ENCODE measurements at regions not wholly inside any gene's neighbourhood (a gene's known extent, or its start where the extent isn't known, plus 50 kb on each side); places are given as distances from the start of the nearest gene placed in this dataset.

- TF ChIP-seq POLR2A (IDR thresholded peaks at IDR 0.05; ENCODE audit: low read depth, low read length), result no peak
- no peak for TF ChIP-seq TAF1 (IDR thresholded peaks at IDR 0.05; ENCODE audit: borderline replicate concordance, low read depth, low read length)
Measured at GRCh38 chr3:174460831-174461230, 398.3 kb upstream of the NAALADL2 start.

Measured in GM12892 (cell line).